Gastroesophageal sphincter (tissue), 4 donors: ENCODE measurements at regions not wholly inside any gene's neighbourhood (a gene's known extent, or its start where the extent isn't known, plus 50 kb on each side); places are given as distances from the start of the nearest gene placed in this dataset.

Experiments
- ATAC-seq: fragments of 150-250 bp; one replicate; pipeline ENCODE4 v1.9.1; 2016; ENCODE audit warnings: mild to moderate bottlenecking, moderate library complexity
- H3K27ac ChIP-seq, 4 donors: fragments of 200-600 bp; sonication (generic) in 3 of 4; 1 replicate in 3 of 4; 2 replicates in 1 of 4; pipeline ENCODE4 v1.5.1; 2016 to 2019
- H3K27me3 ChIP-seq: fragments of 200-600 bp; sonication (generic); one replicate; pipeline ENCODE4 v1.5.1; 2019
- H3K36me3 ChIP-seq, 2 donors: fragments of 200-600 bp; sonication (generic); one replicate each; pipeline ENCODE4 v1.5.1; 2019; ENCODE audit warnings: control low read depth in 1 of 2
- H3K4me1 ChIP-seq, 3 donors: fragments of 200-600 bp; sonication (generic); 1 replicate in 2 of 3; 2 replicates in 1 of 3; pipeline ENCODE4 v1.5.1; 2016 to 2019; ENCODE audit warnings: control low read depth in 2 of 3
- H3K4me3 ChIP-seq, 2 donors: fragments of 200-600 bp; sonication (generic); one replicate each; pipeline ENCODE4 v1.5.1; 2019; ENCODE audit warnings: mild to moderate bottlenecking in 1 of 2, moderate library complexity in 1 of 2
- H3K9me3 ChIP-seq, 3 donors: fragments of 200-600 bp; sonication (generic); one replicate each; pipeline ENCODE4 v1.5.1; 2017 to 2019; ENCODE audit warnings: control low read depth in 2 of 3
- CTCF ChIP-seq, 4 experiments: fragments of 200-600 bp in 2 of 4; fragments of 450-650 bp in 2 of 4; sonication (generic) in 1 of 4; IDR thresholded peaks; one replicate each; pipeline ENCODE4 v1.5.1; 2017 to 2019; ENCODE audit warnings: antibody characterized with exemption in 4 of 4, mild to moderate bottlenecking in 2 of 4, moderate library complexity in 2 of 4
- EP300 ChIP-seq: sonication (generic); formaldehyde crosslinking; IDR thresholded peaks from one replicate; pipeline ENCODE4 v1.6.1; 2017; ENCODE audit warnings: antibody characterized with exemption, mild to moderate bottlenecking
- POLR2A ChIP-seq, 2 donors: fragments of 450-650 bp; IDR thresholded peaks; one replicate each; pipeline ENCODE4 v1.6.1; 2017; ENCODE audit warnings: antibody characterized with exemption in 2 of 2, mild to moderate bottlenecking in 2 of 2, moderate library complexity in 1 of 2
- POLR2AphosphoS5 ChIP-seq: sonication (generic); formaldehyde crosslinking; IDR thresholded peaks from one replicate; pipeline ENCODE4 v1.6.1; 2017; ENCODE audit warnings: antibody characterized with exemption
- WGBS, 2 donors: methylation state at CpG; one replicate each; pipeline ENCODE4 v1.1.5; 2018; ENCODE audit warnings: low coverage in 1 of 2; 5-methylcytosine and 5-hydroxymethylcytosine counted together

GRCh38 chr12:95607642-95608041 is 56.4 kb upstream of the USP44 start:
- H3K4me3 ChIP-seq: no peak overlapping the region
- TF ChIP-seq POLR2AphosphoS5 (no peak), EP300 (no peak), CTCF (IDR thresholded peaks at IDR 0.05) (no peak), POLR2A (IDR thresholded peaks at IDR 0.05) (no peak)
- H3K4me1 ChIP-seq: peaks cover 0 to 22% (median 0%) of the 10 kb centered on the region in 3 donors
- 44 to 57% methylated on average over 4 of the region's 4 CpGs for WGBS, 2 donors
- no peaks in the 10 kb centered on the region for H3K36me3 ChIP-seq
- H3K9me3 ChIP-seq: no peaks in the 10 kb centered on the region
- H3K27me3 ChIP-seq: no peaks in the 10 kb centered on the region
- H3K27ac ChIP-seq: peak overlapping the region in 1 of 4 donors; percentile 67
- no peak for ATAC-seq

DNA sequence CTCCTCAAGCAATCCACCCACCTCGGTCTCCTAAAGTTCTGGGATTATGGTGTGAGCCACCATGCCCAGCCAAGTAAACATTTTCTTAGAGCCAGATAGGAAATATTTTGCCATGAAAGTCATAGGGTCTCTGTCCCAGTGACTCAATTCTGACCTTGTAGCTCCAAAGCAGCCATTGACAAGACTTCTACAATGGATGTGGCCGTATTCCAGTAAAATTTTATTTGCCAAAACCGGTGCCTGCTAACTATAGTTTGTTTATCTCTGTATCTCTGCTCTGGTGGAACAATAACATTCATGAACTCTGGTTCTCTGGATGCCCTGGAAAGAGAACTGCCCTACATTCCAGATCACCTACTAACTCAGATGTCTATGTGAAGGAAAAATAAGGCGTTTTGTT is 54.6 kb upstream of the USP44 start:
- H3K4me3 ChIP-seq: no peak overlapping the region
- WGBS, 2 donors: 26 to 29% methylated on average over 3 to 4 of the region's 4 CpGs
- H3K27me3 ChIP-seq: no peaks in the 10 kb centered on the region
- H3K36me3 ChIP-seq: no peaks in the 10 kb centered on the region
- no peak for TF ChIP-seq EP300
- TF ChIP-seq POLR2AphosphoS5: no peak
- no peak for TF ChIP-seq POLR2A (IDR thresholded peaks at IDR 0.05)
- TF ChIP-seq CTCF (IDR thresholded peaks at IDR 0.05): no peak
- peaks cover 0 to 22% (median 0%) of the 10 kb centered on the region in 3 donors for H3K4me1 ChIP-seq
- no peaks in the 10 kb centered on the region for H3K9me3 ChIP-seq
- H3K27ac ChIP-seq: peak overlapping the region in 2 of 4 donors; percentile 37 to 48
- peak; percentile 16 for ATAC-seq

DNA sequence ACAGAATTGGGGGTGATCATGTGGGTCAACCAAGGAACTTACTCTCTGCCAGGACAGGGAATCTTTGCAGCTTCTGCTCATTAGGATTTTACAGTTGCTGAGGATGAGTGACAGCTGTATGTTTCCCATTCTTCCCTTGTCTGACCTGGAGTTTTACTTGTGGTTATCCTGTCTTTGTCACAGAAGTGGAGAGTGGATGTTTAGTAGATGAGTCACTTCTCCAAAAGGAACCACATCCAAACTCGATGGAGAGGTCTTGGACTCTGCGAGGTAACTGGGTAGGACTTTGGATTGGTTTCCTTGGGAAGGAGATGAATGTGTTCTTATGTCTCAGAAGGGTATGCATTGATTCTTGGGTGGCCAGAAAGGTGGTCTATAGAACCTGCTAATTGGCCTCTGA is 53.8 kb upstream of the USP44 start:
- Histone ChIP-seq H3K27ac (no peak overlapping the region), H3K27me3 (no peaks in the 10 kb centered on the region), H3K4me1 (peaks cover 0 to 22% (median 0%) of the 10 kb centered on the region in 3 donors), H3K36me3 (no peaks in the 10 kb centered on the region), H3K4me3 (no peak overlapping the region), H3K9me3 (no peaks in the 10 kb centered on the region)
- 47% methylated on average over 2 of the region's 2 CpGs; no CpG with 5 or more reads in 1 of the 2 donors for WGBS, 2 donors
- no peak for TF ChIP-seq EP300
- no peak for ATAC-seq

DNA sequence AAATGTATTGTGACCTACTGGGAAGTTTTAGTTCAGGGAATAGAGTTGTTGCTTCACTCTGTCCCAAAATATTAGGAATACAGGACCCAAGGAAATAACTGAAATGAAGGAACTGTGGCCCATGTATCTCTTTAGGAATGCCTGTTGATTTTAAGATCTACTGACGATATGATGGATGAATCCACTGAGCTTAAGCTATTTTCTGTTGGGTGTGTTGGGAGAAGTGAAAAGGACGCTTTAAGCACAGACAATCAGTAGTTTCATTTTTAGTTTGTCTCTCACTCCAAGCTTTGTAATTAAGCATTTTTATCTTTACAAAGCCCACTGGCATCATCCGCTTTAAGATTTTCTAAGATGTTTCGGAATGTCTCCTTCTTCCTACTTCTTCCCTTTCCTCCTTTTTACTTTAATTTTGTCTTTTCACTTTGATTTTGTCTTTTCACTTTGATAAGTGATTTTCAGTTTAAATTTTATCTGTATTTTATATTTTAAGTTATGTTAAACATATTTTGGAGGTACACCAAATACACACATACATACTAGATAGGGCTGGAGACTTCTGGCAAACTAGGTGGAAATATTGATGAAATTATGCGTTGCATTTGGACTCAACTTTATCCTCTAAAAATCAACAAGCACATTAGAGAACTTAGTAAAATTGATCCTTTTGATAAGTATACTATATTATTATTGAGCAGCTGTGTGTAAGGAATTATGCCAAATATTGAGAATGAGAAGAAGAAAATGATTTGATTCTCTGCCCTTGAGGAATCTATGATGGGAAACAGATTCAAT is 52.3 kb upstream of the USP44 start:
- 80 to 81% methylated on average over 4 to 5 of the region's 5 CpGs for WGBS, 2 donors
- TF ChIP-seq POLR2AphosphoS5 (no peak), CTCF (IDR thresholded peaks at IDR 0.05) (no peak), EP300 (no peak), POLR2A (IDR thresholded peaks at IDR 0.05) (no peak)

GRCh38 chr12:95601091-95601961 is 50.0 kb upstream of the USP44 start:
- no peaks in the 10 kb centered on the region for H3K36me3 ChIP-seq
- peak overlapping the region in 3 of 4 donors; percentile 14 to 30 (median 29) for H3K27ac ChIP-seq
- TF ChIP-seq CTCF (IDR thresholded peaks at IDR 0.05) (no peak), POLR2A (IDR thresholded peaks at IDR 0.05) (no peak), POLR2AphosphoS5 (no peak), EP300 (no peak)
- WGBS, 2 donors: 44 to 65% methylated on average over 6 of the region's 6 CpGs
- ATAC-seq: no peak
- no peak overlapping the region for H3K4me3 ChIP-seq
- H3K4me1 ChIP-seq: peaks cover 0 to 9% (median 0%) of the 10 kb centered on the region in 3 donors
- H3K27me3 ChIP-seq: no peaks in the 10 kb centered on the region
- no peaks in the 10 kb centered on the region for H3K9me3 ChIP-seq

More for the DNA sequence above, 52.3 kb upstream of the USP44 start:
- no peak overlapping the region for H3K27ac ChIP-seq
- no peak for ATAC-seq
- H3K4me1 ChIP-seq: peaks cover 0 to 20% (median 0%) of the 10 kb centered on the region in 3 donors
- H3K36me3 ChIP-seq: no peaks in the 10 kb centered on the region
- H3K9me3 ChIP-seq: no peaks in the 10 kb centered on the region
- no peaks in the 10 kb centered on the region for H3K27me3 ChIP-seq
- no peak overlapping the region for H3K4me3 ChIP-seq
